NB4 (cell line): ENCODE measurements at regions not wholly inside any gene's neighbourhood (a gene's known extent, or its start where the extent isn't known, plus 50 kb on each side); places are given as distances from the start of the nearest gene placed in this dataset.

Experiments
- TF ChIP-seq, protein P1 (sequence below): IDR thresholded peaks from 2 replicates; pipeline ENCODE4 v1.6.1; 2011; ENCODE audit warnings: low read depth, low read length
- TF ChIP-seq, protein P2 (sequence below): IDR thresholded peaks from one replicate; pipeline ENCODE4 v1.5.1; 2012; ENCODE audit warnings: low read depth, low read length

DNA sequence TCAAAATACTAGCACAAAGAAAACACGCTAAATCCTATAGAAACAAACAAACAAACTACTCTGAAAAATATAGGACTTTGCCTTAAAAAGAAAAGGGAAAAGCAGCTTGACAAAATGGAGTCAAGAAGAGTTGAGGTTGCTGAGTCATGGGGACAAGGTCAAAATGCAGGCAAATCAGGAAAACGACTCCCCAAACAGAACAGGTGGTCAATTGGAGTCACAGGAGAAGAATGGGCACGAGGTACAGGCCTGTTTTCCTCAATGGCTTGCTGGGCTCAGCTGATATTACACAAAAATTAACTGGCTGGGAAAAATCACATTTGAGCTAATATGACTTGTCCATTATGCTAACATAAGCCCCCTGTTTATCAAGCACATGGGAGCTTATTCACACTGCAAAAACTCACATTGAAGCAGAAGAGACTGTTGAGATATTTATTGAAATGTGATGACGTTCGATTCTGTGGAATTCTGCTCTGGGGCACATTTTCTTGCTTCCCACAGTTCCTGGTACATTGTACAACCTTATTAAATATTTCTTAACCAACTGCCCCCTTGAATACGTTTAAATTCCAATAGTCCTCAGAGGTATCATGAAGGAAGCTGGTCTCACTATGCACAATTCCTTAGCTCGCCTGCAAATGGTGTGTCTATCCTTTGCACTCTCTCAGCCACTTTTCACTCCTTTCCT, 1622.1 kb downstream of the STIM2 start:
- TF ChIP-seq, protein P1, sequence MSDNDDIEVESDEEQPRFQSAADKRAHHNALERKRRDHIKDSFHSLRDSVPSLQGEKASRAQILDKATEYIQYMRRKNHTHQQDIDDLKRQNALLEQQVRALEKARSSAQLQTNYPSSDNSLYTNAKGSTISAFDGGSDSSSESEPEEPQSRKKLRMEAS, result no peak
- TF ChIP-seq, protein P2, sequence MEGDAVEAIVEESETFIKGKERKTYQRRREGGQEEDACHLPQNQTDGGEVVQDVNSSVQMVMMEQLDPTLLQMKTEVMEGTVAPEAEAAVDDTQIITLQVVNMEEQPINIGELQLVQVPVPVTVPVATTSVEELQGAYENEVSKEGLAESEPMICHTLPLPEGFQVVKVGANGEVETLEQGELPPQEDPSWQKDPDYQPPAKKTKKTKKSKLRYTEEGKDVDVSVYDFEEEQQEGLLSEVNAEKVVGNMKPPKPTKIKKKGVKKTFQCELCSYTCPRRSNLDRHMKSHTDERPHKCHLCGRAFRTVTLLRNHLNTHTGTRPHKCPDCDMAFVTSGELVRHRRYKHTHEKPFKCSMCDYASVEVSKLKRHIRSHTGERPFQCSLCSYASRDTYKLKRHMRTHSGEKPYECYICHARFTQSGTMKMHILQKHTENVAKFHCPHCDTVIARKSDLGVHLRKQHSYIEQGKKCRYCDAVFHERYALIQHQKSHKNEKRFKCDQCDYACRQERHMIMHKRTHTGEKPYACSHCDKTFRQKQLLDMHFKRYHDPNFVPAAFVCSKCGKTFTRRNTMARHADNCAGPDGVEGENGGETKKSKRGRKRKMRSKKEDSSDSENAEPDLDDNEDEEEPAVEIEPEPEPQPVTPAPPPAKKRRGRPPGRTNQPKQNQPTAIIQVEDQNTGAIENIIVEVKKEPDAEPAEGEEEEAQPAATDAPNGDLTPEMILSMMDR, result no peak
